ENCODE measurements at regions not wholly inside any gene's neighbourhood (a gene's known extent, or its start where the extent isn't known, plus 50 kb on each side); places are given as distances from the start of the nearest gene placed in this dataset.

GRCh38 chr3:147049821-147050220, 356.5 kb downstream of the ZIC4 start:
- Histone ChIP-seq H3K4me3 (ENCODE audit: low read depth, low read length, poor library complexity, severe bottlenecking) (no peak overlapping the region), H3K79me2 (ENCODE audit: insufficient read depth, low read depth, low read length) (no peaks in the 10 kb centered on the region), H4K20me1 (ENCODE audit: insufficient read depth, low read length) (no peaks in the 10 kb centered on the region), H2AFZ (ENCODE audit: low read length) (no peak overlapping the region), H3K36me3 (ENCODE audit: insufficient read depth, low read length) (no peaks in the 10 kb centered on the region), H3K9me3 (ENCODE audit: low read length) (no peaks in the 10 kb centered on the region), H3K27ac (ENCODE audit: low read depth, low read length, poor library complexity, severe bottlenecking) (no peak overlapping the region), H3K4me2 (ENCODE audit: low read length) (no peak overlapping the region), H3K9me2 (ENCODE audit: insufficient read depth, low read length) (no peaks in the 10 kb centered on the region), H3K4me1 (ENCODE audit: insufficient read depth, low read length, poor library complexity, severe bottlenecking) (no peaks in the 10 kb centered on the region)
- DNase-seq (ENCODE audit: low spot score): no peak
- no TSS peak for BruUV-seq (replicated peaks)
- POLR2A ChIA-PET: interaction anchor here (0.7 kb wide), 1 partner anchor 118 kb away, joined by 3 read pairs; no protein-coding TSS in a partner anchor
- no peak for TF ChIP-seq EZH2phosphoT487 (IDR thresholded peaks at IDR 0.05; ENCODE audit: borderline replicate concordance, low read depth, low read length)
- TF ChIP-seq CTCF (conservative IDR thresholded peaks at IDR 0.05; ENCODE audit: low read length): no peak
- intact Hi-C loops (cut with micrococcal nuclease; ENCODE audit: unreplicated experiment): no loop called here
- CTCF ChIA-PET (ENCODE audit: unreplicated experiment): no interaction called here

- Histone ChIP-seq H3K4me2 (ENCODE audit: low read length) (no peak overlapping the region), H3K27ac (ENCODE audit: low read depth, low read length, poor library complexity, severe bottlenecking) (no peak overlapping the region), H3K4me3 (ENCODE audit: low read depth, low read length, poor library complexity, severe bottlenecking) (no peak overlapping the region), H3K9me2 (ENCODE audit: insufficient read depth, low read length) (no peaks in the 10 kb centered on the region), H3K9me3 (ENCODE audit: low read length) (no peaks in the 10 kb centered on the region), H3K4me1 (ENCODE audit: insufficient read depth, low read length, poor library complexity, severe bottlenecking) (no peaks in the 10 kb centered on the region), H3K36me3 (ENCODE audit: insufficient read depth, low read length) (no peaks in the 10 kb centered on the region), H2AFZ (ENCODE audit: low read length) (no peak overlapping the region), H3K79me2 (ENCODE audit: insufficient read depth, low read depth, low read length) (no peaks in the 10 kb centered on the region), H4K20me1 (ENCODE audit: insufficient read depth, low read length) (no peaks in the 10 kb centered on the region)
- BruUV-seq (replicated peaks): no TSS peak
- POLR2A ChIA-PET: interaction anchor here (0.7 kb wide), 1 partner anchor 118 kb away, joined by 3 read pairs; no protein-coding TSS in a partner anchor
- intact Hi-C loops (cut with micrococcal nuclease; ENCODE audit: unreplicated experiment): no loop called here
- CTCF ChIA-PET (ENCODE audit: unreplicated experiment): no interaction called here
- DNase-seq (ENCODE audit: low spot score): no peak
- TF ChIP-seq EZH2phosphoT487 (IDR thresholded peaks at IDR 0.05; ENCODE audit: borderline replicate concordance, low read depth, low read length) (no peak), CTCF (conservative IDR thresholded peaks at IDR 0.05; ENCODE audit: low read length) (no peak)
Measured at GRCh38 chr3:147049305-147049704, 357.0 kb downstream of the ZIC4 start.

GRCh38 chr3:147046916-147047315, 359.4 kb downstream of the ZIC4 start:
- no TSS peak for BruUV-seq (replicated peaks)
- CTCF ChIA-PET (ENCODE audit: unreplicated experiment): no interaction called here
- intact Hi-C loops (cut with micrococcal nuclease; ENCODE audit: unreplicated experiment): no loop called here

More at GRCh38 chr3:147046916-147047315, 359.4 kb downstream of the ZIC4 start:
- H3K27ac ChIP-seq (ENCODE audit: low read depth, low read length, poor library complexity, severe bottlenecking): no peak overlapping the region
- no peak overlapping the region for H3K4me2 ChIP-seq (ENCODE audit: low read length)
- no peaks in the 10 kb centered on the region for H3K4me1 ChIP-seq (ENCODE audit: insufficient read depth, low read length, poor library complexity, severe bottlenecking)
- H3K4me3 ChIP-seq (ENCODE audit: low read depth, low read length, poor library complexity, severe bottlenecking): no peak overlapping the region
- DNase-seq (ENCODE audit: low spot score): no peak
- no peak for TF ChIP-seq CTCF (conservative IDR thresholded peaks at IDR 0.05; ENCODE audit: low read length)
- no peak for TF ChIP-seq EZH2phosphoT487 (IDR thresholded peaks at IDR 0.05; ENCODE audit: borderline replicate concordance, low read depth, low read length)
- POLR2A ChIA-PET: interaction anchor here (0.5 kb wide), 1 partner anchor 892 kb away, joined by 3 read pairs; no protein-coding TSS in a partner anchor
- no peak overlapping the region for H2AFZ ChIP-seq (ENCODE audit: low read length)
- no peaks in the 10 kb centered on the region for H3K79me2 ChIP-seq (ENCODE audit: insufficient read depth, low read depth, low read length)
- H3K9me3 ChIP-seq (ENCODE audit: low read length): no peaks in the 10 kb centered on the region
- no peaks in the 10 kb centered on the region for H3K9me2 ChIP-seq (ENCODE audit: insufficient read depth, low read length)
- no peaks in the 10 kb centered on the region for H4K20me1 ChIP-seq (ENCODE audit: insufficient read depth, low read length)
- H3K36me3 ChIP-seq (ENCODE audit: insufficient read depth, low read length): no peaks in the 10 kb centered on the region

Measured in OCI-LY7 (cell line).